CD4-positive, alpha-beta T cell treated with Interleukin-15 for 4 hours (primary cell): ENCODE measurements at regions not wholly inside any gene's neighbourhood (a gene's known extent, or its start where the extent isn't known, plus 50 kb on each side); places are given as distances from the start of the nearest gene placed in this dataset.

ENCODE experiments used
- DNase-seq: peaks from one replicate; pipeline ENCODE4 v3.0.0-alpha.2; 2020; ENCODE audit warnings: low spot score

- no peak for DNase-seq
Observed at GRCh38 chr16:80176114-80176513, 364.7 kb upstream of the DYNLRB2 start.

GRCh38 chr16:80175011-80175410 is 365.8 kb upstream of the DYNLRB2 start:
- no peak for DNase-seq

- no peak for DNase-seq
Observed at GRCh38 chr16:80174416-80174815, 366.4 kb upstream of the DYNLRB2 start.

GRCh38 chr16:80171746-80172145 is 369.0 kb upstream of the DYNLRB2 start:
- no peak for DNase-seq

GRCh38 chr16:80171199-80171598 is 369.6 kb upstream of the DYNLRB2 start:
- no peak for DNase-seq

- no peak for DNase-seq
Observed at GRCh38 chr16:80167657-80168390, 373.0 kb upstream of the DYNLRB2 start.

GRCh38 chr16:80166082-80166481 is 374.7 kb upstream of the DYNLRB2 start:
- no peak for DNase-seq

GRCh38 chr16:80164966-80165550 is 375.7 kb upstream of the DYNLRB2 start:
- DNase-seq: no peak

- no peak for DNase-seq
Observed at GRCh38 chr16:80163339-80163738, 377.5 kb upstream of the DYNLRB2 start.

GRCh38 chr16:80161799-80162739 is 378.7 kb upstream of the DYNLRB2 start:
- no peak for DNase-seq

GRCh38 chr16:80158766-80159165 is 382.0 kb upstream of the DYNLRB2 start:
- DNase-seq: no peak

- no peak for DNase-seq
Observed at GRCh38 chr16:80151722-80152111, 389.1 kb upstream of the DYNLRB2 start.

- no peak for DNase-seq
Observed at GRCh38 chr16:80150978-80151721, 389.6 kb upstream of the DYNLRB2 start.

GRCh38 chr16:80148826-80149225 is 392.0 kb upstream of the DYNLRB2 start:
- no peak for DNase-seq

GRCh38 chr16:80147026-80147655 is 393.7 kb upstream of the DYNLRB2 start:
- DNase-seq: no peak

- DNase-seq: no peak
Observed at GRCh38 chr16:80144191-80144590, 396.6 kb upstream of the DYNLRB2 start.

- DNase-seq: no peak
Observed at GRCh38 chr16:80142940-80143339, 397.9 kb upstream of the DYNLRB2 start.

GRCh38 chr16:80142281-80142680 is 398.5 kb upstream of the DYNLRB2 start:
- no peak for DNase-seq

GRCh38 chr16:80129791-80130190 is 411.0 kb upstream of the DYNLRB2 start:
- DNase-seq: no peak

GRCh38 chr16:80125677-80126076 is 415.1 kb upstream of the DYNLRB2 start:
- DNase-seq: no peak

GRCh38 chr16:80123189-80123588 is 417.6 kb upstream of the DYNLRB2 start:
- no peak for DNase-seq

GRCh38 chr16:80122115-80122514 is 418.7 kb upstream of the DYNLRB2 start:
- no peak for DNase-seq
